H9 (cell line): ENCODE measurements at regions not wholly inside any gene's neighbourhood (a gene's known extent, or its start where the extent isn't known, plus 50 kb on each side); places are given as distances from the start of the nearest gene placed in this dataset.

Source experiments
- DNase-seq: peaks from one replicate; pipeline ENCODE4 v3.0.0-alpha.2; 2017
- H2AFZ ChIP-seq: one replicate; pipeline ENCODE4 v1.6.1; 2013; ENCODE audit warnings: mild to moderate bottlenecking, low read length, control low read depth, moderate library complexity
- H2AK5ac ChIP-seq: 2 replicates; pipeline ENCODE4 v1.6.1; 2013; ENCODE audit warnings: low read length, control low read depth, mixed read lengths; ENCODE audit not compliant: insufficient read length
- H2BK120ac ChIP-seq: one replicate; pipeline ENCODE4 v1.6.1; 2013; ENCODE audit warnings: low read depth, mild to moderate bottlenecking, low read length, control low read depth, inconsistent platforms; ENCODE audit not compliant: poor library complexity, severe bottlenecking
- H2BK12ac ChIP-seq: 2 replicates; pipeline ENCODE4 v1.6.1; 2013; ENCODE audit warnings: low read length, control low read depth, mixed read lengths, low read depth; ENCODE audit not compliant: insufficient read length
- H2BK15ac ChIP-seq: 2 replicates; pipeline ENCODE4 v1.6.1; 2013; ENCODE audit warnings: low read depth, low read length, control low read depth
- H2BK20ac ChIP-seq: one replicate; pipeline ENCODE4 v1.6.1; 2013; ENCODE audit warnings: low read depth, mild to moderate bottlenecking, low read length, control low read depth, inconsistent platforms; ENCODE audit not compliant: poor library complexity, severe bottlenecking
- H2BK5ac ChIP-seq: 2 replicates; pipeline ENCODE4 v1.6.1; 2013; ENCODE audit warnings: low read length, control low read depth, mixed read lengths; ENCODE audit not compliant: insufficient read length
- H3K14ac ChIP-seq: 2 replicates; pipeline ENCODE4 v1.6.1; 2013; ENCODE audit warnings: low read length, control low read depth; ENCODE audit not compliant: insufficient read depth
- H3K18ac ChIP-seq: 2 replicates; pipeline ENCODE4 v1.6.1; 2013; ENCODE audit warnings: low read depth, mild to moderate bottlenecking, mixed read lengths, low read length, control low read depth; ENCODE audit not compliant: insufficient read length
- H3K23ac ChIP-seq: 2 replicates; pipeline ENCODE4 v1.6.1; 2013; ENCODE audit warnings: low read length, control low read depth, mixed read lengths, low read depth; ENCODE audit not compliant: insufficient read length
- H3K23me2 ChIP-seq: 2 replicates; pipeline ENCODE4 v1.6.1; 2013; ENCODE audit warnings: low read depth, mild to moderate bottlenecking, mixed read lengths, low read length, control low read depth; ENCODE audit not compliant: insufficient read length, poor library complexity, severe bottlenecking
- H3K27ac ChIP-seq: 2 replicates; pipeline ENCODE4 v1.5.1; 2013; ENCODE audit warnings: low read length, control low read depth, mixed read lengths, low read depth; ENCODE audit not compliant: insufficient read length
- H3K27me3 ChIP-seq: 2 replicates; pipeline ENCODE4 v1.6.1; 2013; ENCODE audit warnings: low read length, control low read depth, inconsistent platforms; ENCODE audit not compliant: insufficient read depth
- H3K4ac ChIP-seq: 2 replicates; pipeline ENCODE4 v1.6.1; 2013; ENCODE audit warnings: low read depth, mild to moderate bottlenecking, control low read depth, inconsistent platforms, low read length, moderate library complexity
- H3K4me1 ChIP-seq: 2 replicates; pipeline ENCODE4 v1.6.1; 2013; ENCODE audit warnings: low read length, control low read depth, inconsistent platforms; ENCODE audit not compliant: insufficient read depth
- H3K4me2 ChIP-seq: 2 replicates; pipeline ENCODE4 v1.6.1; 2013; ENCODE audit warnings: low read length, control low read depth, mixed read lengths; ENCODE audit not compliant: insufficient read length, insufficient read depth
- H3K56ac ChIP-seq: 2 replicates; pipeline ENCODE4 v1.6.1; 2013; ENCODE audit warnings: low read depth, mild to moderate bottlenecking, mixed read lengths, low read length, control low read depth; ENCODE audit not compliant: insufficient read length
- H3K79me1 ChIP-seq: 2 replicates; pipeline ENCODE4 v1.6.1; 2013; ENCODE audit warnings: low read depth, mild to moderate bottlenecking, moderate library complexity, low read length, control low read depth, inconsistent platforms; ENCODE audit not compliant: insufficient read depth, poor library complexity, severe bottlenecking
- H3K79me2 ChIP-seq: 2 replicates; pipeline ENCODE4 v1.6.1; 2013; ENCODE audit warnings: low read length, control low read depth, inconsistent platforms; ENCODE audit not compliant: insufficient read depth
- H3K9ac ChIP-seq: 2 replicates; pipeline ENCODE4 v1.6.1; 2013; ENCODE audit warnings: low read length, control low read depth, mixed read lengths; ENCODE audit not compliant: insufficient read length; ENCODE audit errors: extremely low read depth
- H3K9me3 ChIP-seq: one replicate; pipeline ENCODE4 v1.6.1; 2013; ENCODE audit warnings: low read depth, low read length, inconsistent platforms; ENCODE audit not compliant: control insufficient read depth
- H3T11ph ChIP-seq: one replicate; pipeline ENCODE4 v1.6.1; 2013; ENCODE audit warnings: mild to moderate bottlenecking, low read length, control low read depth, inconsistent platforms
- H4K20me1 ChIP-seq: one replicate; pipeline ENCODE4 v1.6.1; 2013; ENCODE audit not compliant: control insufficient read depth, insufficient read length, insufficient read depth
- H4K5ac ChIP-seq: 2 replicates; pipeline ENCODE4 v1.6.1; 2013; ENCODE audit warnings: low read depth, mild to moderate bottlenecking, mixed read lengths, low read length, control low read depth; ENCODE audit not compliant: insufficient read length
- H4K8ac ChIP-seq: replicated peaks from 2 replicates; pipeline ENCODE4 v1.6.1; 2013; ENCODE audit warnings: low read length, control low read depth, mixed read lengths, low read depth; ENCODE audit not compliant: insufficient read length
- H4K91ac ChIP-seq: 2 replicates; pipeline ENCODE4 v1.6.1; 2013; ENCODE audit warnings: low read depth, mild to moderate bottlenecking, moderate library complexity, mixed read lengths, low read length, control low read depth; ENCODE audit not compliant: insufficient read length
- H3K27ac Mint-ChIP-seq, 3 experiments: 2 replicates in 2 of 3; 3 replicates in 1 of 3; pipeline ENCODE4 v1.8.0; 2020 to 2021; ENCODE audit warnings: mixed read lengths in 3 of 3, mild to moderate bottlenecking in 1 of 3, moderate library complexity in 1 of 3
- H3K27me3 Mint-ChIP-seq: 2 replicates; pipeline ENCODE4 v1.8.0; 2021; ENCODE audit warnings: low read depth, mild to moderate bottlenecking, moderate library complexity, mixed read lengths
- H3K36me3 Mint-ChIP-seq, 3 experiments: 2 replicates in 2 of 3; 3 replicates in 1 of 3; pipeline ENCODE4 v1.8.0; 2020 to 2021; ENCODE audit warnings: low read depth in 3 of 3, mixed read lengths in 3 of 3; ENCODE audit not compliant: insufficient read depth in 1 of 3
- H3K4me1 Mint-ChIP-seq, 2 experiments: 2 replicates each; pipeline ENCODE4 v1.8.0; 2020; ENCODE audit warnings: mixed read lengths in 2 of 2
- H3K4me3 Mint-ChIP-seq, 2 experiments: 2 replicates in 1 of 2; 3 replicates in 1 of 2; pipeline ENCODE4 v1.8.0; 2020 to 2021; ENCODE audit warnings: mild to moderate bottlenecking in 2 of 2, mixed read lengths in 2 of 2, moderate library complexity in 1 of 2
- H3K9me3 Mint-ChIP-seq, 2 experiments: 2 replicates in 1 of 2; 3 replicates in 1 of 2; pipeline ENCODE4 v1.8.0; 2020; ENCODE audit warnings: mild to moderate bottlenecking in 2 of 2, mixed read lengths in 2 of 2, moderate library complexity in 1 of 2
- CTCF ChIP-seq: fragments of 200-600 bp; sonication (generic); conservative IDR thresholded peaks from 3 replicates; pipeline ENCODE4 v1.8.0; 2021; ENCODE audit warnings: antibody characterized with exemption, mild to moderate bottlenecking
- WGBS: extraction: QIAGEN DNeasy Blood & Tissue Kit; methylation state at CpG from one replicate; pipeline ENCODE4 v1.1.7; 2013; ENCODE audit warnings: missing lambda C conversion rate, low lambda C conversion rate, mixed read lengths; ENCODE audit not compliant: insufficient read length; ENCODE audit errors: extremely low coverage; 5-methylcytosine and 5-hydroxymethylcytosine counted together

DNA sequence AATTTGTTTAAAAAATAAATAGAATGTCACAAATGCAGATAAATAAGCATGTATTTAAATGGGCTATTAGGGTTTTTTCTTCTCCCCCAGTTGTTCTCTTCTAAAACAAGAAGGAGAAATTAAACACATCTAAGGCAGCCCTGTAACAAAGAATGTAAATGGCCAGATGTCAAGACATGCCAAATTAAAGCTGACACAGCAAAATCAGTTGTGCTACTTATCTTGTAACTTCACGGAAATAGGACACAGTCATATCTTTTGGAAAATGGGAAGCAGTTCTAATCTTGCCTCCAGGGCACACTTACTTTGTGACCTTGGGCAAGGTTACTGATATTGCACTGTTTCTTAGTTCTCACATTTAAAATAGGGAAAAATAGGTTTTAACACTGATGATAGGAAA lies 200.1 kb upstream of the NRXN1 start:
- peaks cover 8 to 25% (median 18%) of the 10 kb centered on the region in 3 experiments for H3K36me3 Mint-ChIP-seq
- H4K20me1 ChIP-seq, result no peaks in the 10 kb centered on the region
- no peaks in the 10 kb centered on the region for H3K23me2 ChIP-seq
- no peak overlapping the region for H3K4me3 Mint-ChIP-seq
- no peak overlapping the region for H3K18ac ChIP-seq
- H4K91ac ChIP-seq, result no peak overlapping the region
- H3K9me3 ChIP-seq, result no peaks in the 10 kb centered on the region
- H3K27ac Mint-ChIP-seq, result no peak overlapping the region
- H3T11ph ChIP-seq, result no peak overlapping the region
- WGBS, result no CpG with 5 or more reads among the region's 1 CpG
- no peaks in the 10 kb centered on the region for H3K27me3 ChIP-seq
- H3K79me1 ChIP-seq, result no peaks in the 10 kb centered on the region
- H2BK20ac ChIP-seq, result no peak overlapping the region
- DNase-seq, result no peak
- no peak for TF ChIP-seq CTCF
- peaks cover 19 to 23% of the 10 kb centered on the region in 2 experiments for H3K9me3 Mint-ChIP-seq
- H4K8ac ChIP-seq, result no peak overlapping the region
- no peak overlapping the region for H4K5ac ChIP-seq
- H3K4me1 ChIP-seq, result no peaks in the 10 kb centered on the region
- no peak overlapping the region for H3K23ac ChIP-seq
- H3K14ac ChIP-seq, result no peak overlapping the region
- H3K79me2 ChIP-seq, result no peaks in the 10 kb centered on the region
- no peaks in the 10 kb centered on the region for H3K27me3 Mint-ChIP-seq
- no peak overlapping the region for H3K4me2 ChIP-seq
- H2BK15ac ChIP-seq, result no peak overlapping the region
- H2BK12ac ChIP-seq, result no peak overlapping the region
- no peak overlapping the region for H2AK5ac ChIP-seq
- H2BK5ac ChIP-seq, result no peak overlapping the region
- H2AFZ ChIP-seq, result no peak overlapping the region
- peaks cover 6 to 7% of the 10 kb centered on the region in 2 experiments; a peak in 3 of 4 replicates for H3K4me1 Mint-ChIP-seq
- no peak overlapping the region for H3K9ac ChIP-seq
- no peak overlapping the region for H3K56ac ChIP-seq
- H2BK120ac ChIP-seq, result no peak overlapping the region
- no peak overlapping the region for H3K4ac ChIP-seq
- no peak overlapping the region for H3K27ac ChIP-seq
